T-helper 2 cell treated with Interferon-gamma antibody and Interleukin-4, amounts not matched to agents 5 μg/mL and 100 μg/mL, for 36 hours (primary cell): ENCODE measurements at regions not wholly inside any gene's neighbourhood (a gene's known extent, or its start where the extent isn't known, plus 50 kb on each side); places are given as distances from the start of the nearest gene placed in this dataset.

ENCODE experiments used
- DNase-seq: peaks from one replicate; pipeline ENCODE4 v3.0.0; 2021; ENCODE audit warnings: low spot score
- H3K27ac Mint-ChIP-seq: one replicate; pipeline ENCODE4 v1.8.0; 2021; ENCODE audit warnings: mild to moderate bottlenecking, mixed read lengths
- H3K27me3 Mint-ChIP-seq: one replicate; pipeline ENCODE4 v1.8.0; 2021; ENCODE audit warnings: low read depth, mixed read lengths
- H3K36me3 Mint-ChIP-seq: one replicate; pipeline ENCODE4 v1.8.0; 2021; ENCODE audit warnings: low read depth, mixed read lengths
- H3K4me1 Mint-ChIP-seq: one replicate; pipeline ENCODE4 v1.8.0; 2021; ENCODE audit warnings: low read depth, mixed read lengths
- H3K4me3 Mint-ChIP-seq: one replicate; pipeline ENCODE4 v1.8.0; 2022; ENCODE audit warnings: mild to moderate bottlenecking, moderate library complexity, mixed read lengths
- H3K9me3 Mint-ChIP-seq: one replicate; pipeline ENCODE4 v1.8.0; 2021; ENCODE audit warnings: mixed read lengths

DNA sequence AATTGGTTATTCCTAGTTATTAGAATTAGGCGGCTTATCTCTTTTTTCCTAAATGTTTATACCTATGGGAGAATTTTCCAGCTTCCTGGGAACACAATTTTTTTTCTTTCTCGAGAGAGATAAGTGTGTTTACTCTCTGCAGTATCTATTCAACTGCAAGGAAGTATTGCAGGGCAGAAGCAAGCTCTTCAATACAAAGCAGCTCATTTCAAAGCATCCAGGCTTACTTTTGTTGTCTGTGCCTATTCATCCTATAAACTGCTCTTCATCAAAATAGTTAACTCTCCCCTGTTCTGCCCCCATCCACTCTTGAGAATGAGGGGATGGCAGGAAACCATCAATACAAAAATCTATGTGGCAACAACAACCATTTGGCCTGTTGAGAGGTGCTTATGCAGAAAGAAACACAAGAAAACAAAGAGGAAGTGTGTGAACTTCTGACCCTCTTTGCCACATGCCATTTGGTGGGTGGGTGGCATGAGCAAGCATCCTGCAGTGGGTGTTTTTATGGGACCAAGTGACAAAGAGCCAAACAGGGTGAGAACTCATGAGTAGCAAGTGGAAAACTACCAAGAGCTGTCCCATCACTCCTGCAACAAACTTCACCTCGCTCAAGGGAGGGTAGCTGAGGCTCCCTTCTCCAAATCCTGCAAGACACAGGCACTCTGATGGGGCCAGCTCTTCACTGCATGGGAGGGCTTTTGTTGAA, 50.6 kb upstream of the MRPS6 start:
- peaks cover 12% of the 10 kb centered on the region for H3K9me3 Mint-ChIP-seq
- no peak overlapping the region for H3K4me3 Mint-ChIP-seq
- no peaks in the 10 kb centered on the region for H3K27me3 Mint-ChIP-seq
- no peak overlapping the region for H3K27ac Mint-ChIP-seq
- DNase-seq: peak; percentile 65
- peaks cover 28% of the 10 kb centered on the region for H3K4me1 Mint-ChIP-seq
- H3K36me3 Mint-ChIP-seq: peaks cover 7% of the 10 kb centered on the region

DNA sequence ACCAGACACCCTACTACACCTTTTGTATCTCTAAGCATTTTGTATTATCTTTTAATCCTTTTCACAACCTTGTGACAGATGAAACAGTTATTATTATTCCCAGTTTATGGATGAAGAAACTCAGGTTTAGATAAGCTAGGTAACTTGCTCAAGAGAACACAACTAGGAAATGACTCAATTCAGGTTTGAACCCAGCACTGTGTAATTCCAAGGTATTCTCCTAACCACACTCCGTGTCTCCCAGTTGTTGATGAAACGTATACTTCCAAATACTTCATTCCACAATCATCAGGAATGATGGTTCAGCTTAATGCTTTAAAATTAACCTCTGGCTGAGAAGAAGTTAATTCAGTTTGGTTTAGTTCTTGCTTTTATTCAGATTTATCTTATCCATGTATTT, 51.7 kb upstream of the MRPS6 start:
- peaks cover 10% of the 10 kb centered on the region for H3K36me3 Mint-ChIP-seq
- H3K4me3 Mint-ChIP-seq: no peak overlapping the region
- no peaks in the 10 kb centered on the region for H3K27me3 Mint-ChIP-seq

DNA sequence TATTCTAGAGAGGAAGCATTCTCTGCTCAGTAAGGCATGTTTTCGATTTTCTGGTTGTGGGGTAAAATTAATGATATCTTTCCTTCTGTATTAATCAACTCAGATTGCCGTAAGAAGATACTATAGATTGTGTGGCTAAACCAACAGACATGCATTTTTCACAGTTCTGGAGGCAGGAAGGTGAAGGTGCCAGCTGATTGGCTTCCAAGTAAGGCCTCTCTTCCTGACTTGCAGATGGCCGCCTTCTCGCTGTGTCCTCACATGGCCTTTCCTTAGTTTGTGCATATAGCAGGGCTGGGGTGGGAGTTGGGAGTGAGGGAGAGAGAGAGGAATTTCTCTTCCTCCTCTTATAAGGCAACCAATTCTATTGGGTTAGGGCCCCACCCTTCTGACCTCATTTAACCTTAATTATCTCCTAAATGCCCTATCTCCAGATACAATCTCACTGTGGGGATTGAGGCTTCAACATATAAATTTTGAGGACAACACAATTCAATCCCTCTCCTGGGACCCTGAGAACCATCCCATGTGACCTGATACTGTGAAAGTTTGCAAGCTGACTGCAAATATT, 52.3 kb upstream of the MRPS6 start:
- H3K9me3 Mint-ChIP-seq: peaks cover 16% of the 10 kb centered on the region
- no peak overlapping the region for H3K4me3 Mint-ChIP-seq
- no peak for DNase-seq
- H3K36me3 Mint-ChIP-seq: peaks cover 10% of the 10 kb centered on the region
- H3K4me1 Mint-ChIP-seq: peaks cover 37% of the 10 kb centered on the region
- no peaks in the 10 kb centered on the region for H3K27me3 Mint-ChIP-seq
- no peak overlapping the region for H3K27ac Mint-ChIP-seq

More for the DNA sequence above, 51.7 kb upstream of the MRPS6 start:
- Mint-ChIP-seq H3K27ac (no peak overlapping the region), H3K9me3 (peaks cover 16% of the 10 kb centered on the region), H3K4me1 (peaks cover 37% of the 10 kb centered on the region)
- no peak for DNase-seq

DNA sequence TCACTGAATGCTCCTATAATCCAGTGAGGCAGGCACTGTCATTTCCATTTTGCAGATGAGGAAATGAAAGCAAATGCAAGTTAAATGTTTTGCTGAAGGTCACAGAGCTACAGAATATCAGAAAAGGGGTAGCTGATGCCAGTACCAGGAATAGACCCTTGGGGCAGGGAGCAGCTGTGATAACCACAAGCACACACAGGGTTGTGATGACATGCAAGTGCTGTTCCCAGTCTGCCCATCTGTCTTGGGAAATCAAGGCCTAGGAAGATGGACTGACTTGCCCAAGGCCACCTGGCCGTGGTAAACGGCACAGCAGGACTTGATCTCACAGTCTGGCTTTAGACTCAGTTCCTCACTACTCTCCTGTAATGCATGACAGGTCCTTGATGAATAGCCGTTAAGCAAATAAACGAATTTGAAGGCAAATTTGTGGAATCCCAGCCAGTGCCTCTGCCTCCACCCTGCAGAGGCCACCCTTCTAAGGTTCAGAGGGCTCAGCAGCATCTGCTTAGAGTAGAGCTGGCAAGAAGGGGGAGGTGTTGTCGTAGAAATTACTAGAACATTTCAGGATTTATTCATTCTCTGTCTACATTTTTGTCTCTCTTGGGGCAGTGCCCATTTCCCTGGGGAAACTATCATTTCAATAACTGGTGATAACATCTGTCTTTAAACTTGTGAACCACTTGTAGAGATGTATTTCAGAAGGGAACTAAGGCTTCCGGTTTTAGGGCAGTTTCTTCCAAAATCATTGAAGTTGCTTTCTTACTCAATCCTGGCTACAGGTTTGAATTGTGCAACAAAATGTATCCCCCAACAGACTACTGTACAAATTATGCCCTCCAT, 53.2 kb upstream of the MRPS6 start:
- Mint-ChIP-seq H3K4me3 (peak overlapping the region; percentile 42), H3K27ac (peak overlapping the region; percentile 24), H3K9me3 (peaks cover 24% of the 10 kb centered on the region), H3K36me3 (peaks cover 10% of the 10 kb centered on the region), H3K4me1 (peaks cover 35% of the 10 kb centered on the region), H3K27me3 (no peaks in the 10 kb centered on the region)
- no peak for DNase-seq

DNA sequence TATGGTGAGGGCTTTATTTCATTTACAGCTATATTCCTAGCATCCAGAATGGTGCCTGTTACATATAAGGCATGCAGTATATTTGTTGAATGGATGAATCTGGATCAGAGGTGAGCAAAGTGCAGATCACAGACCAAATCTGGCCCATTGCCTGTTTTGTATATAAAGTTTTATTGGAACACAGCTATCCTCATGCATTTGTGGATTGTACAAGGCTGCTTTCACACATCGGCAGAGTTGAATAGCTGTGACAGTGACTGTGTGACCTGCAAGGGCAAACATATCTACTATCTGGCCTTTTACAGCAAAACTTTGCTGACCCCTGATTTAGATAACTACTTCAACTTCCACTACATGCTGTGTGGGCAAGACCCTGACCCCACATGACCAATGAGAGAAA, 54.0 kb upstream of the MRPS6 start:
- DNase-seq: no peak
- H3K27me3 Mint-ChIP-seq: no peaks in the 10 kb centered on the region
- peaks cover 15% of the 10 kb centered on the region for H3K36me3 Mint-ChIP-seq
- H3K9me3 Mint-ChIP-seq: peaks cover 30% of the 10 kb centered on the region
- peaks cover 35% of the 10 kb centered on the region for H3K4me1 Mint-ChIP-seq
- H3K4me3 Mint-ChIP-seq: no peak overlapping the region
- no peak overlapping the region for H3K27ac Mint-ChIP-seq

DNA sequence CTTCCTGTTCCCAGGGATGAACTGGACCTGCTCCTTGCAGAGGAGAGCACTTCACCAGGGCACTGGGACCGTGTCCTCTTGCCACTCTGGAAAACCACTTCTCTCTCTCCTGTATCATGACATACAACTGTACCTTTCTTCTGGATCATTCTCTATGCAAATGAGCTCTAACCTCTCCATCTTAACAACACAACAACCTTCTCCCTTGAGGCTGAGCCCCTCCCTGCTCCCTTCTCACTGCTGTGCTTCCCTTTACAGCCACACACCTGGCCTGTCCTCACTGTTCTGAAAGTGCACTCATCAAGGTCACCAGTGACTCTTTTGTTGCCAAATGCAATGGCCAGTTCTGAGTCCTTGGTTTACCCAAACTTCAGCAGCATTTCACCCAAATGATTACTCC, 54.5 kb upstream of the MRPS6 start:
- H3K9me3 Mint-ChIP-seq: peaks cover 32% of the 10 kb centered on the region
- peaks cover 35% of the 10 kb centered on the region for H3K4me1 Mint-ChIP-seq
- no peaks in the 10 kb centered on the region for H3K27me3 Mint-ChIP-seq
- H3K36me3 Mint-ChIP-seq: peaks cover 15% of the 10 kb centered on the region
- DNase-seq: no peak
- H3K27ac Mint-ChIP-seq: no peak overlapping the region
- H3K4me3 Mint-ChIP-seq: no peak overlapping the region

DNA sequence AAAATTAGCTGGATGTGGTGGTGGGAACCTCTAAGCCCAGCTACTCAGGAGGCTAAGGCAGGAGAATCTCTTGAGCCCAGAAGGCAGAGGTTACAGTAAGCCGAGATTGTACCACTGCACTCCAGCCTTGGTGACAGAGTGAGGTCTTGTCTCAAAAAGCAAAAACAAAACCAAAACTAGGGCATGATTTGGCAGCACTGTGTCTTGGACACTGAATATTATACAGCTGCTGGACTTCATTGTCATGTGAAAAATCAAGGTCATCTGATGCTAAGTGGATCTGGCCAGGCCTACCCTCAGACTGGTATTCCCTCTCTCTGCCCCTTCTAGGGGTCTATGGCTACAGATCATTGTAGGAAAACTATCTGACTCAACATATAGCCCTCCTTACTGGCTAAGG, 55.2 kb upstream of the MRPS6 start:
- no peak overlapping the region for H3K27ac Mint-ChIP-seq
- H3K36me3 Mint-ChIP-seq: peaks cover 18% of the 10 kb centered on the region
- no peak overlapping the region for H3K4me3 Mint-ChIP-seq

DNA sequence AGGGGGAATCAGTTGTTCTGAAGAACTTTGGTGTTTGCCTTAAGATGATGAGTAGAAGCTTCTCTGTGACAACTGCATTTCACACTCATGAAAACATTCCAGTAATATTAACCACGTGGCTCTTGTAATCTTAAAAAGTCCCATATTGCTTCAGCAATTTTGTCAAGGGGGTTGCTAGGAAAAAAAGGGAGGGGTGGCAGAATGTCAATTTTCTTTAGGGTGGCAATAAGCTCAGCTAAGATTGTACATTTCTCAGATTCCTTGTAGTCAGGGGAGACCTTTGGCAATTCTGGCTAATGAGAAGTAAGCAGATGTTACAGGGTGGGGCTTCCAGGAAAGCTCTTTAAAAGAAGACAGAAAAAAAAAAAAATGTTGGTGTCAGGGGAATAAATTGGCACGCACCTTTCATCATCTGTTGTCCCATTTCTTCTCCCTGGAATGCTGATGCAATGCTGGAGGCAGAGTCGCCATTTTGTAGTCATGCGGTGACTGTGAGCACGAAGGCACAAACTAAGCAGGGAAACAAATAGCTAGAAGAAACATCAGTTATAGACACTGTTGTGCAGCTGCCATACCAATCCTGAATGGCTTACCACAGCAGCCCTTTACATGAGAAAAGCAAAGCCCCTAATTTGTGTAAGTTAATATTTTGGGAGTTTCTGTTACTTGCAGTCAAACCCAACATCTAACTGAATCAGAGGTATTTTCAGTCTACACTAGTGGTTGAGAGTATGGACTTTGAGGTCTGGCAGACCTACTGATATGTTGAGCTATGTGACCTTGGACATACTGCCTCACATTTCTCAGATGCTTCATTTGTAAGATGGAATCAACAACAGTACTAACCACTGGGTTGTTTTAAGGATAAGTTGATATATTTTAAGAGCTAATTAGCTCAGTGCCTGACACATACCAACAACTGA, 56.1 kb upstream of the MRPS6 start:
- no peaks in the 10 kb centered on the region for H3K27me3 Mint-ChIP-seq
- H3K9me3 Mint-ChIP-seq: peaks cover 37% of the 10 kb centered on the region
- H3K36me3 Mint-ChIP-seq: peaks cover 20% of the 10 kb centered on the region
- no peak for DNase-seq
- H3K27ac Mint-ChIP-seq: no peak overlapping the region
- H3K4me3 Mint-ChIP-seq: no peak overlapping the region
- peaks cover 34% of the 10 kb centered on the region for H3K4me1 Mint-ChIP-seq

More for the DNA sequence above, 55.2 kb upstream of the MRPS6 start:
- H3K27me3 Mint-ChIP-seq: no peaks in the 10 kb centered on the region
- H3K4me1 Mint-ChIP-seq: peaks cover 35% of the 10 kb centered on the region
- DNase-seq: no peak
- H3K9me3 Mint-ChIP-seq: peaks cover 32% of the 10 kb centered on the region

DNA sequence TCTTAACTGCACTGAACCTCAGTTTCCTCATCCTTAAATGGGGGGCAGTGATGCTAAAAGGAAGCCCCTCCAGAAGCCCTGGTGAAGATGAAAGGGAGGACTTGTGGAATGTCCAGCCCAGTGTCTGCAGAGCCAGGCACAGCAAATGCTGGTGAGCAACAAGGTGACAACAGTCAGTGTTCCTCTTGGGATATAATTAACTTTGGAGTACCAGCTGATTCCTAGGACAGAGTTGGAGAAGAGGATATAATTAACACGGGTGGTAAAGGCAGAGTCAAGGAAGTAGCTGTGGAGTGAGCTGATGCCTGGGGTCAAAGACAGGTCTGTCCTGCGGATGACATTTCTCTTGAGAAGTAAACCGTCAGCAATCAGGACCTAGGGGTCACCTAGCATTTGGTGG, 60.7 kb upstream of the MRPS6 start:
- Mint-ChIP-seq H3K4me1 (peaks cover 16% of the 10 kb centered on the region), H3K9me3 (peaks cover 43% of the 10 kb centered on the region), H3K27ac (no peak overlapping the region), H3K4me3 (no peak overlapping the region), H3K36me3 (peaks cover 24% of the 10 kb centered on the region), H3K27me3 (no peaks in the 10 kb centered on the region)
- no peak for DNase-seq

DNA sequence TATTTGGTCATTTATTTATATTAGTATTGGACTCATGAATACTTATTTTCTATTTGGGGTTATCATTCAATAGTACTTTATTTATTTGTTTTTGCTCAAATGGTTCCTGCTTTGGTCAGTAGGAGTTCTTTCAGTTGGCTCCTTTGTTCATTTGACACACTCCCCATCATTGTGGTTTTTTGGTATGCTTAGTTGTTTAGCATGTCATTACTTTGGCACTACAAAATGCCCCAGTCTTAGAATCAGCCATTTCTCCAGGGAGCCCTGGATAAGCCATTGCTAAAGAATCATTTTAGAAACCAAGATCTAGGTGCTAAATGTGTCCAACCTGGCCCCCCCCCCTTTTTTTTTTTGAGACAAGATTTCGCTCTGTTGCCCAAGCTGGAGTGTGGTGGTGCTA, 61.7 kb upstream of the MRPS6 start:
- Mint-ChIP-seq H3K27me3 (no peaks in the 10 kb centered on the region), H3K36me3 (peaks cover 25% of the 10 kb centered on the region), H3K9me3 (peaks cover 51% of the 10 kb centered on the region), H3K27ac (no peak overlapping the region), H3K4me1 (peaks cover 13% of the 10 kb centered on the region), H3K4me3 (no peak overlapping the region)
- no peak for DNase-seq

DNA sequence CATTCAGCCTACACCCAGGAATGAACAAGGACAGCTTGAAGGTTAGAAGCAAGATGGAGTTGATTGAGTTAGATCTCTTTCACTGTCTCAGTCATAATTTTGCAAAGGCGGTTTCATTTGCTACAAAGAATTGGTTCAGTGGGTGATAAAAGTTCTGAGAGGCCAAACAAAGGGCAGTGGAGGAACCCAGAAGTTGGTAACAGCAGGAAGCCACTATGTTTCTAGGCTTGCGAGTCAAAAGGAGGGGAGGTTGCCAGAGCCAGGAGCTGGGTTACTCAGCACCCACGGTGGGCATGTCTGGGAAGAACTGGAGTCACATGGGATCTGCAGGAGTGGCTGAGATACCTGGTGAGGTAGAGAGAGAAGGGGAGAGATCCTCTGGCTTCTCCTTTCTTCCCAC, 64.2 kb upstream of the MRPS6 start:
- Mint-ChIP-seq H3K4me3 (no peak overlapping the region), H3K9me3 (peaks cover 38% of the 10 kb centered on the region), H3K27me3 (no peaks in the 10 kb centered on the region), H3K4me1 (peaks cover 16% of the 10 kb centered on the region), H3K27ac (peak overlapping the region; percentile 47), H3K36me3 (peaks cover 20% of the 10 kb centered on the region)
- no peak for DNase-seq

DNA sequence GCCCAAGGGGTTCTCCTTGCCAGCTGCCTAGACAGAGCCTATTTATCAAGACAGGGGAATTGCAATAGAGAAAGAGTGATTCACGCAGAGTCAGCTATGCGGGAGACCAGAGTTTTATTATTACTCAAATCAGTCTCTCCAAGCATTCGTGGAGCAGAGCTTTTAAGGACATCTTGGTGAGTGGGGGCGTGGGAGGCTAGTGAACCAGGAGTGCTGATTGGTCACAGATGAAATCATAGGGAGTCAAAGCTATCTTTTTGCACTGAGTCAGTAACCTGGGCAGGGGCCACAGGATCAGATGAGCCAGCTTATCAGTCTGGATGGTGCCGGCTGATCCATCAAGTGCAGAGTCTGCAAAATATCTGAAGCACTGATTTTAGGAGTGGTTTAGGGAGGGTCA, 64.8 kb upstream of the MRPS6 start:
- DNase-seq: peak; percentile 83
- no peak overlapping the region for H3K4me3 Mint-ChIP-seq

DNA sequence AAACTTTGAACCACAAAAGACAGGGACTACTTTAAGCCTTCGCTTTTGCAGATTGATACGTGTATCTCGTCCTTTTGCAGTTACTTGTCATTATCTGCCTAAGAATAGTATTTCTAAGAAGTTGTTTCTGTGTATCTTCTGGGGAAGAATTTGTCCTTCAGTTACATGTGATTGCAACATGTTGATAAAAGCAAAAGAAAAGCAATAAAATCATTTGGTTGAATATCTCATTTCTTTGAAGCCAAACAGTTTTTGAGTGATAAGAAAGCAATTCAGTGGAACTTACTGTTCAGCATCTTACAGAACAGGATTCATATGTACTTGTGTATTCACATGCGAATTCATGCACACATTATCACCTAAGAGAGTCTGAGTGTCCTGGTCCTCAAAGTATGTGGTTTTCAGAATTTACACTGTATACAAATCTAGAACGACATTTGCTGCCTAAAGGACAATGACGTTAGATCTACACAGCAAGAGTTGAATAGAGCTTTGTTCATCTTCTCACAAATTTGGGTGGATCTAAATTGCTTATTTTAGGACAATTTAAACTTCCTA, 66.7 kb upstream of the MRPS6 start:
- peaks cover 16% of the 10 kb centered on the region for H3K4me1 Mint-ChIP-seq
- no peak for DNase-seq
- H3K36me3 Mint-ChIP-seq: peaks cover 11% of the 10 kb centered on the region
- H3K27ac Mint-ChIP-seq: no peak overlapping the region
- H3K4me3 Mint-ChIP-seq: no peak overlapping the region
- H3K27me3 Mint-ChIP-seq: no peaks in the 10 kb centered on the region
- H3K9me3 Mint-ChIP-seq: peaks cover 32% of the 10 kb centered on the region

More for the DNA sequence above, 64.8 kb upstream of the MRPS6 start:
- peaks cover 16% of the 10 kb centered on the region for H3K4me1 Mint-ChIP-seq
- no peaks in the 10 kb centered on the region for H3K27me3 Mint-ChIP-seq
- H3K9me3 Mint-ChIP-seq: peaks cover 40% of the 10 kb centered on the region
- no peak overlapping the region for H3K27ac Mint-ChIP-seq
- H3K36me3 Mint-ChIP-seq: peaks cover 19% of the 10 kb centered on the region
